ENCODE measurements at regions not wholly inside any gene's neighbourhood (a gene's known extent, or its start where the extent isn't known, plus 50 kb on each side); places are given as distances from the start of the nearest gene placed in this dataset.
"Not testable (repeated sequence)": the region's sequence is repeated elsewhere in the genome, so short reads cannot be mapped to it uniquely, and the experiment has no call there.

- H3K27ac ChIP-seq: no peak overlapping the region
- no peak overlapping the region for H3K4me3 ChIP-seq
- no peaks in the 10 kb centered on the region for H3K36me3 ChIP-seq
- peaks cover 0 to 12% (median 0%) of the 10 kb centered on the region in 4 donors for H3K4me1 ChIP-seq
- no peaks in the 10 kb centered on the region for H3K9me3 ChIP-seq
- WGBS, 2 donors: 63 to 64% methylated on average over 3 of the region's 3 CpGs
- TF ChIP-seq EP300 (IDR thresholded peaks at IDR 0.05): no peak
- no peak for TF ChIP-seq CTCF (IDR thresholded peaks at IDR 0.05)
- TF ChIP-seq POLR2A (IDR thresholded peaks at IDR 0.05): no peak
- H3K27me3 ChIP-seq: no peaks in the 10 kb centered on the region
- no peak for DNase-seq (ENCODE audit: low spot score in 2 of 2)
These were observed 132.4 kb upstream of the PALS2 start for GRCh38 chr7:24440892-24441291.

- no peak for DNase-seq (ENCODE audit: low spot score in 2 of 2)
- H3K9me3 ChIP-seq: peaks cover 0 to 2% (median 0%) of the 10 kb centered on the region in 4 donors
- WGBS, 2 donors: 49 to 52% methylated on average over 7 of the region's 7 CpGs
- no peak overlapping the region for H3K4me3 ChIP-seq
- TF ChIP-seq CTCF (IDR thresholded peaks at IDR 0.05) (no peak), EP300 (IDR thresholded peaks at IDR 0.05) (no peak), POLR2A (IDR thresholded peaks at IDR 0.05) (no peak)
- H3K27ac ChIP-seq: no peak overlapping the region
- no peaks in the 10 kb centered on the region for H3K36me3 ChIP-seq
- no peaks in the 10 kb centered on the region for H3K27me3 ChIP-seq
- H3K4me1 ChIP-seq: peaks cover 0 to 12% (median 0%) of the 10 kb centered on the region in 4 donors
These were observed 131.8 kb upstream of the PALS2 start for GRCh38 chr7:24441314-24442027.

DNA sequence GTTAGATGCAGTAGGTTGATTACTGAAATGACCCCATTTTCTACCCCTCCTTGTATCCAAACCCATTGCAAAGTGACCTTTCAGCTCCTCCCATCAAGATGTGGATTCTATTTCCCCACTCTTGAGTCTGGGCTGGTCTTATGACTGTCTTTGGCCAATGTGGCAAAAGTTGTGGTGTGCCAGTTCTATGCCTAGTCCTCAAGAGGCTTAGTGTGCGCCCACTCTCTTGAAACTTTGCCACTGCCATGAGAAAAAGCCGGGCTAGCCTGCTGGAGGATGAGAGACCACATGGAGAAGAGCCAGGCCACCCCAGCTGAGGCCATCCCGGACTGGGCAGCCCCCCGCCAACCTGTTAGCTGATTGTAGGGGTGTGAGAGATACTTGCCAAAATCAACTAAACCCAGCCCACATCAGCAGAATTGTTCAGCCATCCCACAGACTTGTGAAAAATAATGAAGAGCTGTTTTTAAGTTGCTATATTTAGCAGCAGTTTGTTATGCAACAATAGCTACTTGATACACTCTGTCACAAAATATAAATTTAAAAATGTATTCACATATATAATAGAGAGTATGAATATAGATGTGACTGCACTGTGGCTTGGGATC lies 131.0 kb upstream of the PALS2 start:
- 50 to 57% methylated on average over 4 of the region's 4 CpGs for WGBS, 2 donors
- TF ChIP-seq POLR2A (IDR thresholded peaks at IDR 0.05): no peak
- no peak for TF ChIP-seq CTCF (IDR thresholded peaks at IDR 0.05)
- TF ChIP-seq EP300 (IDR thresholded peaks at IDR 0.05): no peak
- H3K4me3 ChIP-seq: no peak overlapping the region

DNA sequence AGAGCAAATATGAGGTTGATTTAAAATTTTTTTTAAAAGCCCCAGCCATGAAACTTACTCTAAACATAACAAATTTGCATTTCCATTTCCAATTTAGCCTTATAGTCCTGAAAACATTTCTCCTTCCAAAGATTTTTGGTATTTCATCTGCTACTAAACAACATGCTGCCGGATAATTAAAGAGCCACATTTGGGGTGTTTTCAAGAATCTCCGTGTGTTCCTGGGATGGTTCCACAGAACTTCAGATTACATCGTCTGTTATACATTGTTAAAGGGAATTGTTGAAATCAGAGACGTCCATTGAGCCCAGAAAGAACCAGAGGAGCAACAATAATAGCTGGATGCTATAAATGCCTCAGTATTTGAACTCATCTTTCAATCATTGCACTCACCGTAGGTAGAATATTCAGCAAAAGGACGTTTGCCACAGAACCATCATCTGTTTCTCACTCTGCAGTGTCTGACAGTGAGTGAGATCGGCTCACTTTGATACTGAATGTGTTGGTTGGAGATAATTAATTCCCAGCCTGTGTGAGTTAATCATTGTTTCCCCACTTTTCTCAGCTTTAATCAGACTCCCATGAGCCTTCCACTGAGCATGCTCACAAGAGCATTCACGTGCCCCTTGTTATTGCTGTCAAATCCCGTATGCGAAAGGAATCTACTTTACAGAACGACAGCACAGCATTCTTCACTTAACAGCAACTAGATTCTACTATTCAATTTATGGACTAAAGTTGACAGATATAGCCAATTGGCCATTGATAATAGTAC lies 128.4 kb upstream of the PALS2 start:
- 67% methylated on average over 11 of the region's 11 CpGs for WGBS, 2 donors
- no peaks in the 10 kb centered on the region for H3K36me3 ChIP-seq
- DNase-seq (ENCODE audit: low spot score in 2 of 2): no peak
- H3K27ac ChIP-seq: no peak overlapping the region
- no peak overlapping the region for H3K4me3 ChIP-seq
- H3K4me1 ChIP-seq: peaks cover 0 to 12% (median 0%) of the 10 kb centered on the region in 4 donors
- H3K9me3 ChIP-seq: peaks cover 0 to 2% (median 0%) of the 10 kb centered on the region in 4 donors
- TF ChIP-seq CTCF (IDR thresholded peaks at IDR 0.05) (no peak), EP300 (IDR thresholded peaks at IDR 0.05) (no peak), POLR2A (IDR thresholded peaks at IDR 0.05) (no peak)
- no peaks in the 10 kb centered on the region for H3K27me3 ChIP-seq

More for the DNA sequence above, 131.0 kb upstream of the PALS2 start:
- Histone ChIP-seq H3K27ac (no peak overlapping the region), H3K9me3 (peaks cover 0 to 2% (median 0%) of the 10 kb centered on the region in 4 donors), H3K36me3 (no peaks in the 10 kb centered on the region), H3K27me3 (no peaks in the 10 kb centered on the region), H3K4me1 (peaks cover 0 to 12% (median 0%) of the 10 kb centered on the region in 4 donors)
- DNase-seq (ENCODE audit: low spot score in 2 of 2): no peak

GRCh38 chr7:24448038-24448437 lies 125.2 kb upstream of the PALS2 start:
- Histone ChIP-seq H3K4me1 (no peaks in the 10 kb centered on the region), H3K27ac (no peak overlapping the region), H3K9me3 (peaks cover 0 to 2% (median 0%) of the 10 kb centered on the region in 4 donors), H3K36me3 (no peaks in the 10 kb centered on the region), H3K27me3 (no peaks in the 10 kb centered on the region), H3K4me3 (no peak overlapping the region)
- no peak for TF ChIP-seq POLR2A (IDR thresholded peaks at IDR 0.05)
- TF ChIP-seq EP300 (IDR thresholded peaks at IDR 0.05): no peak
- TF ChIP-seq CTCF (IDR thresholded peaks at IDR 0.05): no peak
- no peak for DNase-seq (ENCODE audit: low spot score in 2 of 2)
- 87 to 89% methylated on average over 4 of the region's 4 CpGs for WGBS, 2 donors

GRCh38 chr7:24449416-24449815 lies 123.8 kb upstream of the PALS2 start:
- 88 to 91% methylated on average over 5 of the region's 5 CpGs for WGBS, 2 donors
- not testable (repeated sequence) for H3K36me3 ChIP-seq; H3K9me3 ChIP-seq; H3K27ac ChIP-seq; DNase-seq (ENCODE audit: low spot score in 2 of 2); H3K27me3 ChIP-seq; H3K4me3 ChIP-seq; H3K4me1 ChIP-seq
